Astrocyte (in vitro differentiated cells and primary cell): ENCODE measurements at regions not wholly inside any gene's neighbourhood (a gene's known extent, or its start where the extent isn't known, plus 50 kb on each side); places are given as distances from the start of the nearest gene placed in this dataset.

ENCODE experiments used
- DNase-seq: peaks from one replicate; pipeline ENCODE4 v3.0.0-alpha.2; 2010; ENCODE audit warnings: low read depth
- FAIRE-seq: peaks from 2 replicates; lab custom pipeline; 2011; peaks lifted over from hg19 to GRCh38; lab: Jason Lieb, UNC
- H2AFZ ChIP-seq: 2 replicates; pipeline ENCODE4 v1.6.0; 2012; ENCODE audit warnings: low read depth, low read length, inconsistent platforms
- H3K27ac ChIP-seq: 2 replicates; pipeline ENCODE4 v1.5.1; 2011; ENCODE audit warnings: low read depth, low read length, inconsistent platforms
- H3K27me3 ChIP-seq: 2 replicates; pipeline ENCODE4 v1.6.0; 2011; ENCODE audit warnings: low read length, inconsistent platforms; ENCODE audit not compliant: insufficient read depth
- H3K36me3 ChIP-seq: 2 replicates; pipeline ENCODE4 v1.5.1; 2011; ENCODE audit warnings: low read length, inconsistent platforms; ENCODE audit not compliant: insufficient read depth
- H3K4me1 ChIP-seq: 2 replicates; pipeline ENCODE4 v1.5.1; 2011; ENCODE audit warnings: low read length, inconsistent platforms; ENCODE audit not compliant: insufficient read depth
- H3K4me2 ChIP-seq: 2 replicates; pipeline ENCODE4 v1.6.0; 2012; ENCODE audit warnings: low read length, inconsistent platforms
- H3K4me3 ChIP-seq: 2 replicates; pipeline ENCODE4 v1.5.1; 2011; ENCODE audit warnings: low read depth, mild to moderate bottlenecking, low read length, inconsistent platforms; ENCODE audit not compliant: insufficient read depth
- H3K79me2 ChIP-seq: 2 replicates; pipeline ENCODE4 v1.6.0; 2012; ENCODE audit warnings: mild to moderate bottlenecking, low read length, inconsistent platforms; ENCODE audit not compliant: insufficient read depth
- H3K9ac ChIP-seq: 2 replicates; pipeline ENCODE4 v1.6.0; 2012; ENCODE audit warnings: mild to moderate bottlenecking, low read length, inconsistent platforms
- H3K9me3 ChIP-seq: 2 replicates; pipeline ENCODE4 v1.5.1; 2012; ENCODE audit warnings: low read depth, mild to moderate bottlenecking, low read length, inconsistent platforms; ENCODE audit not compliant: insufficient read depth
- H4K20me1 ChIP-seq: 2 replicates; pipeline ENCODE4 v1.6.0; 2012; ENCODE audit warnings: low read length, inconsistent platforms; ENCODE audit not compliant: insufficient read depth
- H3K27ac Mint-ChIP-seq: one replicate; pipeline ENCODE4 v1.8.0; 2021; ENCODE audit warnings: mild to moderate bottlenecking, mixed read lengths; ENCODE audit not compliant: unreplicated experiment
- H3K27me3 Mint-ChIP-seq: one replicate; pipeline ENCODE4 v1.8.0; 2021; ENCODE audit warnings: low read depth, mixed read lengths; ENCODE audit not compliant: unreplicated experiment
- H3K36me3 Mint-ChIP-seq: one replicate; pipeline ENCODE4 v1.8.0; 2021; ENCODE audit warnings: low read depth, mixed read lengths; ENCODE audit not compliant: unreplicated experiment
- H3K4me1 Mint-ChIP-seq: one replicate; pipeline ENCODE4 v1.8.0; 2021; ENCODE audit warnings: low read depth, mixed read lengths; ENCODE audit not compliant: unreplicated experiment
- H3K4me3 Mint-ChIP-seq: one replicate; pipeline ENCODE4 v1.8.0; 2021; ENCODE audit warnings: mild to moderate bottlenecking, moderate library complexity, mixed read lengths; ENCODE audit not compliant: unreplicated experiment
- H3K9me3 Mint-ChIP-seq: one replicate; pipeline ENCODE4 v1.8.0; 2021; ENCODE audit warnings: mild to moderate bottlenecking, mixed read lengths; ENCODE audit not compliant: unreplicated experiment
- EZH2 ChIP-seq: IDR thresholded peaks from 2 replicates; pipeline ENCODE4 v1.6.1; 2012; ENCODE audit warnings: mild to moderate bottlenecking, low read length, inconsistent platforms; ENCODE audit not compliant: insufficient read depth
- TF ChIP-seq, protein P1 (sequence below): IDR thresholded peaks from 2 replicates; pipeline ENCODE4 v1.5.1; 2011; ENCODE audit warnings: low read depth, mild to moderate bottlenecking, inconsistent platforms, low read length, moderate library complexity; ENCODE audit not compliant: insufficient read depth

DNA sequence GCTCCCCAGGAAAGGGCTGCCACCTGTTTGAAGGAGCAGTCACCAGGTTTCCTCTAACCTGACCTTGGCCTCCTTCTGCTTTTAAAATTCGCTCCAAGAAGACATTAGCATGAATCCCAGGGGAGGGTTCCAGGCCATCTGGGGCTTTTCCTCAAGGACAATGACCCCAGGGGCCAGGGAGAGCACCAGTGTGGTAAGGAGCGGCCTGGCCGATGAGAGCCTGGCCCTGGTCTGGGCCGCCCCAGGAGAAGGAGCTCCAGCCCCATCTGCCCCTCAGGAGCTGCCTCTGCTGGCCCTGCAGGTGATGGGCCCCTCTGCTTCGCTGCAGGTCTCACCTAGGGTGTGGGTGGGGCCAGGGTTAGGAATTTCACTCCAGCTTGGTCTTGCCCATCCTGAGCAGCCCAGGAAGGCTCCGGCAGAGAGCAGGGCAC is 209.2 kb upstream of the TNRC6C start:
- Histone ChIP-seq H3K9ac (no peak overlapping the region), H3K27ac (no peak overlapping the region), H3K9me3 (no peaks in the 10 kb centered on the region), H4K20me1 (no peaks in the 10 kb centered on the region), H3K36me3 (no peaks in the 10 kb centered on the region), H3K79me2 (no peaks in the 10 kb centered on the region), H3K4me3 (no peak overlapping the region), H3K27me3 (peaks cover 17% of the 10 kb centered on the region), H2AFZ (no peak overlapping the region), H3K4me2 (no peak overlapping the region), H3K4me1 (no peaks in the 10 kb centered on the region)
- H3K27me3 Mint-ChIP-seq: peaks cover 49% of the 10 kb centered on the region
- peaks cover 2% of the 10 kb centered on the region for H3K4me1 Mint-ChIP-seq
- H3K27ac Mint-ChIP-seq: no peak overlapping the region
- no peaks in the 10 kb centered on the region for H3K36me3 Mint-ChIP-seq
- TF ChIP-seq, protein P1, sequence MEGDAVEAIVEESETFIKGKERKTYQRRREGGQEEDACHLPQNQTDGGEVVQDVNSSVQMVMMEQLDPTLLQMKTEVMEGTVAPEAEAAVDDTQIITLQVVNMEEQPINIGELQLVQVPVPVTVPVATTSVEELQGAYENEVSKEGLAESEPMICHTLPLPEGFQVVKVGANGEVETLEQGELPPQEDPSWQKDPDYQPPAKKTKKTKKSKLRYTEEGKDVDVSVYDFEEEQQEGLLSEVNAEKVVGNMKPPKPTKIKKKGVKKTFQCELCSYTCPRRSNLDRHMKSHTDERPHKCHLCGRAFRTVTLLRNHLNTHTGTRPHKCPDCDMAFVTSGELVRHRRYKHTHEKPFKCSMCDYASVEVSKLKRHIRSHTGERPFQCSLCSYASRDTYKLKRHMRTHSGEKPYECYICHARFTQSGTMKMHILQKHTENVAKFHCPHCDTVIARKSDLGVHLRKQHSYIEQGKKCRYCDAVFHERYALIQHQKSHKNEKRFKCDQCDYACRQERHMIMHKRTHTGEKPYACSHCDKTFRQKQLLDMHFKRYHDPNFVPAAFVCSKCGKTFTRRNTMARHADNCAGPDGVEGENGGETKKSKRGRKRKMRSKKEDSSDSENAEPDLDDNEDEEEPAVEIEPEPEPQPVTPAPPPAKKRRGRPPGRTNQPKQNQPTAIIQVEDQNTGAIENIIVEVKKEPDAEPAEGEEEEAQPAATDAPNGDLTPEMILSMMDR: no peak
- no peak for TF ChIP-seq EZH2
- no peak for FAIRE-seq
- DNase-seq: no peak
- H3K9me3 Mint-ChIP-seq: peaks cover 18% of the 10 kb centered on the region
- H3K4me3 Mint-ChIP-seq: no peak overlapping the region

GRCh38 chr17:77749989-77750388 is 208.5 kb upstream of the TNRC6C start:
- Histone ChIP-seq H3K4me3 (no peak overlapping the region), H3K27me3 (peaks cover 17% of the 10 kb centered on the region), H3K4me1 (no peaks in the 10 kb centered on the region), H3K4me2 (no peak overlapping the region), H3K9ac (no peak overlapping the region), H3K79me2 (no peaks in the 10 kb centered on the region), H4K20me1 (no peaks in the 10 kb centered on the region), H3K27ac (no peak overlapping the region), H3K9me3 (peaks cover 3% of the 10 kb centered on the region), H2AFZ (no peak overlapping the region), H3K36me3 (no peaks in the 10 kb centered on the region)
- Mint-ChIP-seq H3K4me3 (no peak overlapping the region), H3K9me3 (peaks cover 19% of the 10 kb centered on the region), H3K36me3 (no peaks in the 10 kb centered on the region), H3K27ac (no peak overlapping the region), H3K4me1 (peaks cover 2% of the 10 kb centered on the region), H3K27me3 (peaks cover 50% of the 10 kb centered on the region)
- TF ChIP-seq, protein P1: no peak
- no peak for TF ChIP-seq EZH2
- FAIRE-seq (no peak), DNase-seq (no peak)

DNA sequence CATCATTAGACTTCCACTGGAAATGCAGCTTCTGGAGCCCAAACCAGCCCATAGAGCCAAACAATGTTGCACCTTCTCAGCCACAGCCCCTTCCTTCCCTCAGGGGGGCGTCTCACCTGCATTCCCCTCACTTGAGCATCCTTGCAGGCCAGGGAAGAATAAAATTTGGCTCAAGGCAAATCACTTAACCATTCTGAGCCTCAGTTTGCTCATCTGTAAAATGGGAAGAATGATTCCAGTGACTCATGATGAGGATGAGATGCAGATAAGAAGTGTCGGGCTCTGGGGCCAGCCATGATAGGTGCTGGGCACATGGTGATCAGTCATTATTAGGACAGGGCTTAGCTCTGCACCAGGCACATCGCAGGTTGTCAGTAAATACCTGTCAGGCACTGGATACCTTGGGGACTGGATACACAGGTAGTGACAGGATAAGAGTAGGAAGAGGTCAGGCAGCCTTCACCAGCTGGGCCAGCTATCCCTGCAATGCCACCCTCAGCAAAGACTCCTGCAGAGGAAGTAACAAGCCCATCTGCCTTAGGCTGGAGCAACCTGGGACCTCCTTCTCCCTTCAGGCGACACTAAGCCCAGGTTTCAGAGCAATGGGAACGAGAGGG is 208.0 kb upstream of the TNRC6C start:
- Histone ChIP-seq H3K79me2 (no peaks in the 10 kb centered on the region), H3K4me1 (no peaks in the 10 kb centered on the region), H3K27ac (no peak overlapping the region), H3K27me3 (peaks cover 17% of the 10 kb centered on the region), H3K9ac (no peak overlapping the region), H4K20me1 (no peaks in the 10 kb centered on the region), H3K36me3 (no peaks in the 10 kb centered on the region), H3K9me3 (peaks cover 6% of the 10 kb centered on the region), H3K4me2 (no peak overlapping the region), H3K4me3 (no peak overlapping the region), H2AFZ (no peak overlapping the region)
- no peak overlapping the region for H3K4me3 Mint-ChIP-seq
- no peak overlapping the region for H3K27ac Mint-ChIP-seq
- no peak for DNase-seq
- no peak for TF ChIP-seq EZH2
- TF ChIP-seq, protein P1: no peak
- no peak for FAIRE-seq
- peaks cover 20% of the 10 kb centered on the region for H3K9me3 Mint-ChIP-seq
- H3K4me1 Mint-ChIP-seq: peaks cover 2% of the 10 kb centered on the region
- peaks cover 52% of the 10 kb centered on the region for H3K27me3 Mint-ChIP-seq
- no peaks in the 10 kb centered on the region for H3K36me3 Mint-ChIP-seq
